CD4-positive, alpha-beta T cell (primary cell): ENCODE measurements at regions not wholly inside any gene's neighbourhood (a gene's known extent, or its start where the extent isn't known, plus 50 kb on each side); places are given as distances from the start of the nearest gene placed in this dataset.
A peak's percentile ranks its signal among the peaks of the same experiment; 100 is the strongest.

Experiments used
- ATAC-seq: fragments of 200-7000 bp; cut with Tn5 transposase; one replicate; pipeline ENCODE4 v1.10.0; 2022; ENCODE audit warnings: mild to moderate bottlenecking; ENCODE audit not compliant: poor library complexity
- CTCF ChIA-PET: fragments of 350-600 bp; sonication (Branson Sonifier 250); formaldehyde crosslinking; loops from one replicate; lab custom pipeline; 2021; ENCODE audit warnings: antibody characterized with exemption, inconsistent platforms; lab: Charles Lee
- POLR2A ChIA-PET: fragments of 350-600 bp; sonication (Branson Sonifier 250); formaldehyde crosslinking; loops from one replicate; lab custom pipeline; 2021; ENCODE audit warnings: antibody characterized with exemption, inconsistent platforms; lab: Charles Lee
- DNase-seq, 14 experiments: peaks; one replicate each; pipeline ENCODE4 v3.0.0-alpha.2; 2013 to 2020; ENCODE audit warnings: mixed read lengths in 2 of 14
- H3K27ac ChIP-seq, 2 donors: one replicate each; pipeline versions ENCODE4 v1.5.1 to v1.7.0; 2013; ENCODE audit warnings: low read length in 2 of 2, low read depth in 1 of 2, mild to moderate bottlenecking in 1 of 2
- H3K27me3 ChIP-seq, 2 experiments: 1 replicate in 1 of 2; 2 replicates in 1 of 2; pipeline versions ENCODE4 v1.6.1 to v1.7.0; 2013; ENCODE audit warnings: low read length in 2 of 2, control low read depth in 1 of 2, mild to moderate bottlenecking in 1 of 2, moderate library complexity in 1 of 2; ENCODE audit not compliant: insufficient read depth in 2 of 2, control insufficient read depth in 1 of 2
- H3K36me3 ChIP-seq: one replicate; pipeline ENCODE4 v1.6.1; 2013; ENCODE audit warnings: low read length, control low read depth; ENCODE audit not compliant: insufficient read depth
- H3K4me1 ChIP-seq: one replicate; pipeline ENCODE4 v1.6.1; 2013; ENCODE audit warnings: low read length, control low read depth; ENCODE audit not compliant: insufficient read depth
- H3K4me3 ChIP-seq: one replicate; pipeline ENCODE4 v1.5.1; 2013; ENCODE audit warnings: mild to moderate bottlenecking, low read length, moderate library complexity
- H3K9me3 ChIP-seq, 2 experiments: 1 replicate in 1 of 2; 2 replicates in 1 of 2; pipeline versions ENCODE4 v1.6.1 to v1.7.0; 2013; ENCODE audit warnings: low read length in 2 of 2, mild to moderate bottlenecking in 2 of 2, control low read depth in 1 of 2, moderate library complexity in 1 of 2; ENCODE audit not compliant: control insufficient read depth in 1 of 2, insufficient read depth in 1 of 2
- H3K27ac Mint-ChIP-seq: one replicate; pipeline ENCODE4 v1.8.0; 2020; ENCODE audit warnings: mixed read lengths
- H3K27me3 Mint-ChIP-seq: one replicate; pipeline ENCODE4 v1.8.0; 2021; ENCODE audit warnings: mixed read lengths
- H3K36me3 Mint-ChIP-seq: one replicate; pipeline ENCODE4 v1.8.0; 2021; ENCODE audit warnings: low read depth, mixed read lengths
- H3K4me1 Mint-ChIP-seq: one replicate; pipeline ENCODE4 v1.8.0; 2021; ENCODE audit warnings: low read depth, mixed read lengths
- H3K4me3 Mint-ChIP-seq: one replicate; pipeline ENCODE4 v1.8.0; 2020; ENCODE audit warnings: mild to moderate bottlenecking, mixed read lengths
- H3K9me3 Mint-ChIP-seq: one replicate; pipeline ENCODE4 v1.8.0; 2020; ENCODE audit warnings: mixed read lengths
- intact Hi-C, 2 experiments: fragments of 100-400 bp; cut with DNase I in 1 of 2; cut with micrococcal nuclease in 1 of 2; formaldehyde crosslinking; loops; one replicate each; pipeline versions ENCODE4 v1.15.1 to v1.9.0; 2023 to 2025; cut with DNase I, micrococcal nuclease
- TF ChIP-seq, protein P1 (sequence below): fragments of 200-600 bp; IDR thresholded peaks from one replicate; pipeline ENCODE4 v1.8.0; 2022; ENCODE audit warnings: antibody characterized with exemption, mild to moderate bottlenecking

DNA sequence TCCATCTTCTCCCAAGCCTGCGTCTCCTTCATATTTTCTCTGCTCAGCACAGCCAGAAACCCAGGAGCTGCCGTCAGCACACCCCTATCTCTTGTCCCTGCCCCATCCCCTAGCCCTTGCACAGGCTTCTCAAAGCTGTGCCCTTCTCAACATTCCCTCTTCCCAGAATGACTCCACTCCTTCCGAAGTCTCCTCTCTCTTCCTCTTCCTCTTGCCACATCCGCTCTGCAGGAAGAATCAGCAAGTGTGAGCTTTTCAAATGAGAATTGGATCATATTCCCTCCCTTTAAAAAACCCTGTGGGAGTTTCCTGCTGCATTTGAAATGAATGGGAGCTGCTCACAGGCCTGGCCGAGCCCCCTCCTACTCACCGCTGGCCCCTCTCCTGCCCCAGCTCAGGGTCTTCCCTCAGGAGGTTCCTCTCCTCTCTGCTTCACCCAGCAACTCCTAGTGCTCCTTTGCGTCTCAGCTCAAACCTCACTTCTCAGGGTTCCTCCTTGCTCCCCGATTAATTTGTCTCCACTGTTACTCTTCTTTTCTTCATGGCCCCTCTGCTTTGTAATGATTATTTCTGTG lies 528.5 kb upstream of the CCDC196 start:
- ChIA-PET CTCF (interaction anchor here (1.1 kb wide), 2 partner anchors 133 to 543 kb away, joined by 3 to 4 read pairs; no protein-coding TSS in a partner anchor), POLR2A (interaction anchor here (1.0 to 3.8 kb wide), 3 partner anchors 17 to 542 kb away, joined by 3 to 32 read pairs (median 5); no protein-coding TSS in a partner anchor)
- no peak for ATAC-seq
- Mint-ChIP-seq H3K9me3 (no peaks in the 10 kb centered on the region), H3K27me3 (no peaks in the 10 kb centered on the region), H3K27ac (no peak overlapping the region), H3K36me3 (no peaks in the 10 kb centered on the region), H3K4me3 (no peak overlapping the region), H3K4me1 (peaks cover 26% of the 10 kb centered on the region)
- no peak for DNase-seq
- intact Hi-C loops: loop anchor here (2.0 to 10.0 kb wide), 3 partner anchors 113 to 735 kb away; no protein-coding TSS in a partner anchor
- H3K27me3 ChIP-seq: no peaks in the 10 kb centered on the region
- no peak overlapping the region for H3K4me3 ChIP-seq
- peaks cover 27% of the 10 kb centered on the region for H3K4me1 ChIP-seq
- no peaks in the 10 kb centered on the region for H3K9me3 ChIP-seq
- H3K36me3 ChIP-seq: no peaks in the 10 kb centered on the region
- no peak overlapping the region for H3K27ac ChIP-seq
- TF ChIP-seq, protein P1, sequence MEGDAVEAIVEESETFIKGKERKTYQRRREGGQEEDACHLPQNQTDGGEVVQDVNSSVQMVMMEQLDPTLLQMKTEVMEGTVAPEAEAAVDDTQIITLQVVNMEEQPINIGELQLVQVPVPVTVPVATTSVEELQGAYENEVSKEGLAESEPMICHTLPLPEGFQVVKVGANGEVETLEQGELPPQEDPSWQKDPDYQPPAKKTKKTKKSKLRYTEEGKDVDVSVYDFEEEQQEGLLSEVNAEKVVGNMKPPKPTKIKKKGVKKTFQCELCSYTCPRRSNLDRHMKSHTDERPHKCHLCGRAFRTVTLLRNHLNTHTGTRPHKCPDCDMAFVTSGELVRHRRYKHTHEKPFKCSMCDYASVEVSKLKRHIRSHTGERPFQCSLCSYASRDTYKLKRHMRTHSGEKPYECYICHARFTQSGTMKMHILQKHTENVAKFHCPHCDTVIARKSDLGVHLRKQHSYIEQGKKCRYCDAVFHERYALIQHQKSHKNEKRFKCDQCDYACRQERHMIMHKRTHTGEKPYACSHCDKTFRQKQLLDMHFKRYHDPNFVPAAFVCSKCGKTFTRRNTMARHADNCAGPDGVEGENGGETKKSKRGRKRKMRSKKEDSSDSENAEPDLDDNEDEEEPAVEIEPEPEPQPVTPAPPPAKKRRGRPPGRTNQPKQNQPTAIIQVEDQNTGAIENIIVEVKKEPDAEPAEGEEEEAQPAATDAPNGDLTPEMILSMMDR: no peak

DNA sequence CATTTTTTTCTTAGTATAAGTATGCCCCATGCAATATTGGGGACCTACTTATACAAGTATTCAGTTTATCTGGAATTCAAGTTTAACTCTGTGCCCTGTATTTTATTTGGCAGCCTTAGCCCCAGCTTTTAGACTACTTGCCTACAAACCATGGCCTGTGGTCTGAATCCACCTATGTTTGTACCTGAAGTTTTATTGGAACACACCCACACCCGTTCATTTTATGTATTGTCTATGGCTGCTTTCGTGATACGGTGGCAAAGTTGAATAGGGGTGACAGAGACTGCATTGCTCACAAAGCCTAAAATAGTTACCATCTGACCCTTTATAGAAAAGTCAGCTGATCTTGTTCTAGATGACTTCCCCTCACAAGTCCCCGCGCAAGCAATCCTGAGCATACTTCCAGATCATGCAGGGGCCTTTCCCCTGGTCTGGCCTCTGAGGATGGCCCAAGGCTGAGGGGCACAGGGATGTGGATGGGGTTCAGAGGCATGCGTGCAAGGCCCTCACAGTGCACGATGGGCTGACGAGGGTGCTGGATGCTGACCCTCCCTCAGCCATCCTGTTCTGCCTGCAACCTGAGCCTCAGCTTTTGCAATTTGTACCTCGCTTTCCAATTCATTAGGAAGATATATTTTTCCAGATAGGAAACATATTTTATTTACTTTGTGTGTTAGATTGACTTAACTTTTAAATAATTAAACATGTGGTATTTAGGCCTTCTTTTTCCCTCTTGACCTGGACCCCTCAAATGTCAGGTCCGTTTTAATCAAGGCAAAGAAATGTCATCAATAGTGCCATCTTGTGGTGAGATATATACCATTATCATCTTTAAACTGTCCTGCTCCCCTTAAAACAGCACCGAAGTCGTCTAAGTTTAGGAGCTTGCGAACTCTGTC lies 527.3 kb upstream of the CCDC196 start:
- H3K9me3 ChIP-seq: no peaks in the 10 kb centered on the region
- intact Hi-C loops: loop anchor here (1.0 to 10.0 kb wide), 5 partner anchors 114 to 795 kb away; no protein-coding TSS in a partner anchor
- ATAC-seq: peak; percentile 58
- peaks cover 27% of the 10 kb centered on the region for H3K4me1 ChIP-seq
- Mint-ChIP-seq H3K27me3 (no peaks in the 10 kb centered on the region), H3K27ac (no peak overlapping the region), H3K4me3 (no peak overlapping the region), H3K4me1 (peaks cover 26% of the 10 kb centered on the region), H3K36me3 (no peaks in the 10 kb centered on the region), H3K9me3 (no peaks in the 10 kb centered on the region)
- no peaks in the 10 kb centered on the region for H3K27me3 ChIP-seq
- POLR2A ChIA-PET: interaction anchor here (0.6 to 3.8 kb wide), 6 partner anchors 18 to 790 kb away, joined by 3 to 32 read pairs (median 5); no protein-coding TSS in a partner anchor
- peak in 4 of 14 experiments; percentile 5 to 68 (median 60) for DNase-seq
- no peak overlapping the region for H3K4me3 ChIP-seq
- no peak overlapping the region for H3K27ac ChIP-seq
- TF ChIP-seq, protein P1: peak; percentile 83
- CTCF ChIA-PET: interaction anchor here (1.2 to 2.9 kb wide), 8 partner anchors 9 to 795 kb away, joined by 3 to 13 read pairs (median 6); partner anchors contain the start of gene FUT8
- no peaks in the 10 kb centered on the region for H3K36me3 ChIP-seq

DNA sequence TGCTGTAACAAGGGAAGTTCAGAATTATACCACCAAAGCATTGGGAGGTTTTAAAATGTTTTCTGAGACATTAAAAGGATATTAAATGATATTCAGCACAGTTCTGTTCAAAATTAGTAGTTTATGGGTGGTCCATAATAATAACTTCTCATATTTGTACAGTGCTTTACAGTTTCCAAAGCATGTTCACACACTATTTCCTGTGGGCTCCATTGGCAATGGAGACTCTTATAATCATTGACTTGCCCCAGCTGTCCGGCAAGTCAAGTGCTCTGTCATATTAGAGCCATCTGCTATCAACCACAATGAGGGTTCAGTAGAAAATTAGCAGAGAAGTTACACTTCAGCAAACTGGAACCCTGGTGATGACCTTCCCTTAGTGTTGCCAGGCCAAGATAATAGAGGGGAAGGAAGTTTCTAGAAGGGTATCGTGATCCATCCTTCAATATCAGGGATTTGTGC lies 526.6 kb upstream of the CCDC196 start:
- no peaks in the 10 kb centered on the region for H3K36me3 Mint-ChIP-seq
- no peak overlapping the region for H3K4me3 Mint-ChIP-seq
- Histone ChIP-seq H3K4me3 (no peak overlapping the region), H3K9me3 (no peaks in the 10 kb centered on the region), H3K27me3 (no peaks in the 10 kb centered on the region), H3K4me1 (peaks cover 27% of the 10 kb centered on the region), H3K27ac (no peak overlapping the region), H3K36me3 (no peaks in the 10 kb centered on the region)
- peaks cover 26% of the 10 kb centered on the region for H3K4me1 Mint-ChIP-seq
- H3K27me3 Mint-ChIP-seq: no peaks in the 10 kb centered on the region
- intact Hi-C loops: loop anchor here (1.0 to 10.0 kb wide), 7 partner anchors 108 to 795 kb away; no protein-coding TSS in a partner anchor
- TF ChIP-seq, protein P1: peak; percentile 55
- no peaks in the 10 kb centered on the region for H3K9me3 Mint-ChIP-seq
- ATAC-seq: no peak
- DNase-seq: no peak
- CTCF ChIA-PET: interaction anchor here (1.2 to 2.9 kb wide), 8 partner anchors 9 to 795 kb away, joined by 3 to 13 read pairs (median 6); partner anchors contain the start of gene FUT8
- no peak overlapping the region for H3K27ac Mint-ChIP-seq
- POLR2A ChIA-PET: interaction anchor here (1.0 to 3.8 kb wide), 4 partner anchors 98 to 544 kb away, joined by 5 to 32 read pairs (median 6); no protein-coding TSS in a partner anchor
